Adrenal gland (tissue), 5 donors: ENCODE measurements at regions not wholly inside any gene's neighbourhood (a gene's known extent, or its start where the extent isn't known, plus 50 kb on each side); places are given as distances from the start of the nearest gene placed in this dataset.

Experiments
- POLR2A ChIP-seq, 2 donors: fragments of 450-650 bp; IDR thresholded peaks; one replicate each; pipeline ENCODE4 v1.6.1; 2017; ENCODE audit warnings: antibody characterized with exemption in 2 of 2, mild to moderate bottlenecking in 2 of 2, moderate library complexity in 1 of 2
- TF ChIP-seq, protein P1 (sequence below), 6 experiments: fragments of 450-650 bp in 4 of 6; fragments of 200-600 bp in 2 of 6; sonication (generic) in 1 of 6; IDR thresholded peaks; 1 replicate in 5 of 6; 2 replicates in 1 of 6; pipeline versions ENCODE4 v1.5.1 to v1.8.0; 2016 to 2021; ENCODE audit warnings: antibody characterized with exemption in 6 of 6, mild to moderate bottlenecking in 2 of 6, moderate library complexity in 1 of 6
- donor health status: DM: no; HTN: no; CAD: no.

DNA sequence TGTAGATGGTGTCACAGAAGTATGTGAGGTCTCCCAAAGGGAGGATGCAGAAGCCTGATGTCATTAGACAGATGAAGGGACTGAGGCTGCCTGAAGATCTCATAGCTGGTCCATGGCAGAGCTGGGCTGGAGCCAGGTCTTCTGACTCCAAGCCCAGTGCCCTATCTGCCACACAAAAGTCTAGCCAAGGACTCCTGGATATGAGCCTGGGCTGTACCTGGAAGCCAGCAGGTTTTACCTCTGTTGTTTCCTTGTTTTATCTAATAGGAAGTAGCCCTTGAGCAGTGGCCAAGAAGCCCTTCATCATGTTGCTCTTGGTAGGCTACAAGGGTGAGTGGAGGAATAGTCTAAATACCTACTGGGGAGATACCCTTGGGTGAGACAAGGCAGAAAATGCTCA, 74.4 kb upstream of the SLC44A3 start:
- TF ChIP-seq POLR2A (IDR thresholded peaks at IDR 0.05) = no peak
- TF ChIP-seq, protein P1, sequence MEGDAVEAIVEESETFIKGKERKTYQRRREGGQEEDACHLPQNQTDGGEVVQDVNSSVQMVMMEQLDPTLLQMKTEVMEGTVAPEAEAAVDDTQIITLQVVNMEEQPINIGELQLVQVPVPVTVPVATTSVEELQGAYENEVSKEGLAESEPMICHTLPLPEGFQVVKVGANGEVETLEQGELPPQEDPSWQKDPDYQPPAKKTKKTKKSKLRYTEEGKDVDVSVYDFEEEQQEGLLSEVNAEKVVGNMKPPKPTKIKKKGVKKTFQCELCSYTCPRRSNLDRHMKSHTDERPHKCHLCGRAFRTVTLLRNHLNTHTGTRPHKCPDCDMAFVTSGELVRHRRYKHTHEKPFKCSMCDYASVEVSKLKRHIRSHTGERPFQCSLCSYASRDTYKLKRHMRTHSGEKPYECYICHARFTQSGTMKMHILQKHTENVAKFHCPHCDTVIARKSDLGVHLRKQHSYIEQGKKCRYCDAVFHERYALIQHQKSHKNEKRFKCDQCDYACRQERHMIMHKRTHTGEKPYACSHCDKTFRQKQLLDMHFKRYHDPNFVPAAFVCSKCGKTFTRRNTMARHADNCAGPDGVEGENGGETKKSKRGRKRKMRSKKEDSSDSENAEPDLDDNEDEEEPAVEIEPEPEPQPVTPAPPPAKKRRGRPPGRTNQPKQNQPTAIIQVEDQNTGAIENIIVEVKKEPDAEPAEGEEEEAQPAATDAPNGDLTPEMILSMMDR (IDR thresholded peaks at IDR 0.05) = no peak
